Spleen (tissue), 7 donors: ENCODE measurements at regions not wholly inside any gene's neighbourhood (a gene's known extent, or its start where the extent isn't known, plus 50 kb on each side); places are given as distances from the start of the nearest gene placed in this dataset.

ENCODE experiments used
- CTCF ChIP-seq, 11 experiments: fragments of 200-600 bp in 7 of 11; fragments of 450-650 bp in 4 of 11; sonication (generic) in 4 of 11; IDR thresholded peaks in 8 of 11; conservative IDR thresholded peaks in 3 of 11; 1 replicate in 7 of 11; 2 replicates in 4 of 11; pipeline versions ENCODE4 v1.4.0 to v1.8.0; 2016 to 2021; ENCODE audit warnings: antibody characterized with exemption in 11 of 11, inconsistent platforms in 4 of 11, mild to moderate bottlenecking in 1 of 11
- POLR2A ChIP-seq, 3 donors: fragments of 450-650 bp; IDR thresholded peaks; one replicate each; pipeline ENCODE4 v1.5.1; 2017; ENCODE audit warnings: antibody characterized with exemption in 3 of 3, mild to moderate bottlenecking in 1 of 3
- POLR2AphosphoS5 ChIP-seq, 3 donors: sonication (generic); formaldehyde crosslinking; IDR thresholded peaks; one replicate each; pipeline ENCODE4 v1.5.1; 2017; ENCODE audit warnings: antibody characterized with exemption in 3 of 3
- donor health status: DM: no; HTN: no; CAD: no; lungs with moderate emphysema.
- donor health status: DM: no; HTN: no; CAD: no.
- donor health status: DM: no; HTN: no; CAD: no.

- TF ChIP-seq CTCF (IDR thresholded peaks at IDR 0.05 in 8 of 11, conservative IDR thresholded peaks at IDR 0.05 in 3 of 11) (no peak), POLR2AphosphoS5 (IDR thresholded peaks at IDR 0.05) (no peak), POLR2A (IDR thresholded peaks at IDR 0.05) (no peak)
Observed at GRCh38 chr7:29619848-29620555, 56.4 kb downstream of the PRR15 start.
